ENCODE measurements at regions not wholly inside any gene's neighbourhood (a gene's known extent, or its start where the extent isn't known, plus 50 kb on each side); places are given as distances from the start of the nearest gene placed in this dataset.
"Not testable (repeated sequence)": the region's sequence is repeated elsewhere in the genome, so short reads cannot be mapped to it uniquely, and the experiment has no call there.

DNA sequence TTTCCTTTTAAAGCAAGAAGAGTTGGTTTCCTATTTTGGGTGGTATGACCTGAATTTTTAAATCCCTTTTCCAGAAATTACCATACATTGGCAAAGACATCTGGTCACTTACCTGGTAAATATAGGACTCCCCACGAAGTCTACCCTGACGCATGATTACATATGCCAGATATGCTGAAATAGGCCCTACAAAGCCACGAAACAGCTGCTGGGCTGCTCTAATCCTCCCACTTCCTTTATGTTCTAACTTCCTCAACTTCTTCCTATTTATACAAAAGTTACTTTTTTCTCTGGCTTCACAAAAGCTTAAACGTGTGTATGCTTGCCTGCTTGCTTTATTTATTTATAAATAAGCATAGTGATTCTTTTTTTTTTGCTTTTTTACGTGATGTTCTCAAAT, 186.0 kb upstream of the EPHA4 start:
- no peak for DNase-seq

DNA sequence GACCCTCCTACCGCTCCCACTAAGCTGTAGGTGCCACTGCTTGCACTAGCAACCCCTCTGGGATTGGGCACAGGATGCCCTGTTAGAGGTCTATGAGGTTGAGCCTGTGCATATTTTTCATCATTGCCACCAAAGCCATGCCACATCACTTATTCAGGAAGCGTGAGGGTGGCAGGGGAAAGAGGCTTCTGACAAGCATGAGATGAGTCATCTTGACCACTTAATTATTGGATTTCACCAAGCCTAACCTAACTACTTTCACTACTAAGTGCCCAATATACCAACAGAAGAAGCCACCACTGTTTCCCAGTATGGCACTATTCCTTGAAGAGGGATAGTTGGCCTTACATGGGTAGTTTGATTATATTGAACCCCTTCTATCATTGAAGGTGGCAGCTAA, 181.3 kb upstream of the EPHA4 start:
- DNase-seq = no peak

DNA sequence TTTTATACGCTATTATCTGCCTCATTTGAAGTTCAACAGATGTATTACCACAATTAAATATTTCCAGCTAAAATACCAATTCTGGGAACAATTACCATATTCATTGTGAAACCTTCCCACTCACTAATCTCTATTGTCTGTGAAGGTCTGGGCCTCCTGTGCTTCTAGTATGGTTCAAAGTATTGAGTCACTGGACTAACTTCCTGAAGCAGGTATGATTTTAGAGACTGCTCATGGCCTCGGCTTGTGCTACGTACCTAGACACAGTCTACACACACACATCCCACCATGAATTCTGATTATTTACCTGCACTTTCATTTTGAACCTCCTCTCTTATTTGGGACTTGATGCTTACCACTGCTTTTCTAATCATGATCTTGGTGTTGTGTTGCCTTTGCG, 180.7 kb upstream of the EPHA4 start:
- no peak for DNase-seq

- DNase-seq = no peak
These were observed 178.2 kb upstream of the EPHA4 start for GRCh38 chr2:221750316-221750715.

DNA sequence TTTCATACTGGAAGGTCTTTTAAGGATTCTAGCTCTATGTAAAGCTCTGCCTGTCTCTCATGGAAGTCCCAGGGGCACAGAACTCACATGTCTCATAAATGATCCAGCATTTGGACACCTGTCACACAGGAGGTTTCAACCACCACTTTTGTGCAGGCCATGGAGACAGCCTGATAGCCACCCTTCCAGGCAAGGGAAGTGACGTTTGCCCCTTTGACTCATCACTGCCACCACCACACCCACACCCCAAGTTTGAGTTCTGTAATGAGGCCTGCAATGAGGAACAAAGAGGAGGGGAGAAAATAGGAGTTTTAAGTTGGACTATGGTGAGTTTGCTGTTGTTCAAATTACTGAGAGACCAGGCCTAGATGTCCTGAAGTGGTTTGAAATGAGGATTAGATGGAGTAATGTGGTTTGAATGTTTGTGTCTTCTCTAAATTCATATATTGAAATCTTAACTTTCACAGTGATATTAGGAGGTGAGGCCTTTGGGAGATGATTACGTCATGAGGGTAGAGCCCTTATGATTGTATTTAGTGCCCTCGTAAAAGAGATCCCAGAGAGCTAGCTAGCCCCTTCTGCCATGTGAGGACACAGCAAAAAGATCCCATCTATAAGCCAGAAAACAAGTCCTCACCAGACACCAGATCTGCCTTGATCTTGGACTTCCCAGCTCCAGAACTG, 175.3 kb upstream of the EPHA4 start:
- DNase-seq = no peak

DNA sequence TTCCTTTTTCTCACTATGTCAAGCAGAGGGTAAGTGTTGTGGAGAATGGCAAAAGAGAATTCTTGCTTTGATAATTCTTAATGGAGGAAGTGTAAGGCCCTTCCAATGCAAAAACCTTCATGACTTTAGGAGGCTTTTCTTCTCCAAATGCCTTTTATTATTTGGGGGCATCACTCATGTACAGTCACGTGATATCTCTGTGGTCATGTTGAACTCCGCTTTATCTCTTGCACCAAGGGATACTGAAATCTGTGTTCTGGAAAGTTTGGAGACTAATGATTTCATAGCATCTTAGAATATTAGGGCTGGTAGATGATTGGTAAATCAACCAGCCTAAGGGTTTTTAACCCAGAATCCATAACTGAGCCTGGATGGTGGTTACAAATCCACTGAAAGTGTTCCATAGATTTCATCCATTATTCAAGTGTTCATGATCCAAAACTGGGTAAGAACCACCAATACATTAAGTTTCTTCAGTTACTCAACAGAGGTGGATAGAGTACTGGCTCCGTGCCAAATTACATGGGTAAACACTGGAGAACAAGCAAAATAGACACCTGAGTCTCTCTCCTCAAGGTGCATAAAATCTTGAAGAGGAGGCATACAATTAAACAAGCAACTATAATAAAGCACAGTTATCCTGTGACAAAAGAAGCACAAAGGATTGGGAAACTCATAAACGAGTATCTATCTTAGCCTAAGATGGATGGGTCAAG, 169.6 kb upstream of the EPHA4 start:
- DNase-seq = no peak

GRCh38 chr2:221731432-221732145, 159.5 kb upstream of the EPHA4 start:
- DNase-seq = no peak

DNA sequence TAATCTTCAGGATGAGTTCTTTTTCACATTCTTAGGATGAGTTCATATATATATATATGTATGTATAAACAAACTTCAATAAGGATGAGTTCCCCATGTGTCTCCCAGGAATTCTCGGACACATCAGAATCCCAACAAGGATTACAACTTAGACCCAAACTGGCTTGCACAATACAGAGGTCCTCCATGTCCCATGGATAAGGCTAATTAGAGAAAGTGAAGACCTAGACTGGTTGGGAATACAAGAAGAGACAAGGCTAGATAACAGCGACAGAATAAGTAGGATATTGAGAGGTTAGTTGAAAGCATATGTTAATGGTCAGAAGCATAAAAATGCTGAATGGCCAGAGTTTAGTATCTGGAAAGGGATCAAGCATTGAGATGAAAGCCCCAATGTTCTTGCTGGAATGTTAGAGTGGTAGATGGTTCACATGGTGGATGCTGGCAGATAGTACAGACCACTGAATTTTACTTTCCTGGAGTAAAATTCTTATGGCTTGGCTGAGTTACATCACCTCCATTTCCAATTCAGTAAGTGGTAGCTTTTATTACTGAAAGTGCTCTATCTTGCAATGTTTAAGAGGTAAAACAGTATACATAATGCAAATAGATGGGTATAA, 154.9 kb upstream of the EPHA4 start:
- no peak for DNase-seq

GRCh38 chr2:221724631-221725203, 152.6 kb upstream of the EPHA4 start:
- DNase-seq = no peak

DNA sequence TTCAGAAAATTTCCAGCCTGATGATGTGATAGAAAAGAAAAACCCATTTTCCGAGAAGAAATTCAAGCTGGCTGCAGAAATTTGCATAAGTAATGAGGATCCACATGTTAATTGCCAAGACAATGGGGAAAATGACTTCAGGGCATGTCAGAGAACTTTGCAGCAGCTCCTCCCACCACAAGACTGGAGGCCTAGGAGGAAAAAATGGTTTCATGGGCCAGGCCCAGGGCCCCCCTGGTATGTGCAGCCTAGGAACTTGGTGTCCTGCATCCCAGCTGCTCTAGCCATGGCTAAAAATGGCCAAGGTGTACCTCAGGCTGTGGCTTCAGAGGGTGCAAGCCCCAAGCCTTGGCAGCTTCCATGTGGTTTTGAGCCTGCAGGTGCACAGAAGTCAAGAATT, 152.0 kb upstream of the EPHA4 start:
- not testable (repeated sequence) for DNase-seq

DNA sequence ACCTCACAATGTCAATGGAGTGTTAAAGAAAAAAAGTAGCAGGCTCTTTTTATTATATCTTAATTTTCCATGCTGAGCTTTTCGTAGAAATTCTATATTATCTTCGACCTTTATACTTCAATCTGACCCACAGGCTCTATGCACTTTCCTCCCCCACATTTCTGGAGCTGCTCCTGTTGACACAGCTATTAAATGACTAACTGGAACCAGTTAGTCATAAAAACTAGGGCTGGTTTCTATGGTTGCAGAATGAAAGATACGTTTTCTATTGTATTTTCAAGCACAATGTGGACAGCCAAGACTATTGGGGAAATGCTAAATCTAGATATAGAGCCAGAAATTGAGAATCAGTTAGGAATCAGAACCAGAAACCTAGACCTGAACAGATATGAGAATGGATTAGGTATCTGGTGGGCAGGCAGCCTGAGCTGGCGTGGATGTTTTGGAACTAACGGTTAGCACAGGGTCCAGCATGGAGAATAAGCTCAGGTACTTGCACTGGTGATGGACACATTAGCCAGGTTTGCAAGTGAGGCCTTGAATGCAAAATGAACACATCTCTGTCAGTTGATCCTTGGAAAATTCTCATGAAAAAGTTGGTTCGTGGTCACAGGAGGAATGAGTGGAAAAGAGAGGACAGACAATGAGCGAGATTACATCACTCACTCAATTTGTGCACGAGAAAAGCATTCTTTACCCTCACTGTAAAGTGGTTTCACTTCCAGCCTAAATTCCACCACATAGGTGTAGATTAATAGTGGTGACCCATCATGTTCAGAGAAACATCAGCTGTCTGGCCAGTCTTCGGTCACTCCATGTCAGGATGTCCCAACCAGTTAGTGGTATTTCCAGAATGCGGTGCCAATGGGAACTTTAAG, 144.6 kb upstream of the EPHA4 start:
- DNase-seq = no peak

GRCh38 chr2:221715523-221716247, 143.6 kb upstream of the EPHA4 start:
- DNase-seq = no peak

- no peak for DNase-seq
These were observed 138.6 kb upstream of the EPHA4 start for GRCh38 chr2:221710744-221711143.

DNA sequence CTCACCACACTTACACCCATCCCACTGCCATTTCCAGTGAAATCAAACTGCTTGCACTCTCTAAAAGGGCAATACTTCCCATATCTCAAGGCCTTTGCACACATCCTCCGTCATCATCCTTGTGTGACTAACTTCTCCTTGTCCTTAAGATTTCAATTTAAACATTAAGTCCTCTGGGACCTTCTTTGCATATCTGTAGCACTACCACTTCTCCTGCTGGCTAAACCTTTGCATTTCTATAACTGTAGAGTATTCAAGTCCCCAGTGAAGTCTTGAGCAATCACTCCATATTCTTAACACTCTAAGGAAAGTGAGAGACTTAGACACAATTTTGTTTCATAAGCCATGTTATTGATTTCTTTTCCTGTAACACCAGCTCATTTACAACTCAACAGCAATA, 136.8 kb upstream of the EPHA4 start:
- DNase-seq = no peak

GRCh38 chr2:221705185-221705877, 133.2 kb upstream of the EPHA4 start:
- no peak for DNase-seq

DNA sequence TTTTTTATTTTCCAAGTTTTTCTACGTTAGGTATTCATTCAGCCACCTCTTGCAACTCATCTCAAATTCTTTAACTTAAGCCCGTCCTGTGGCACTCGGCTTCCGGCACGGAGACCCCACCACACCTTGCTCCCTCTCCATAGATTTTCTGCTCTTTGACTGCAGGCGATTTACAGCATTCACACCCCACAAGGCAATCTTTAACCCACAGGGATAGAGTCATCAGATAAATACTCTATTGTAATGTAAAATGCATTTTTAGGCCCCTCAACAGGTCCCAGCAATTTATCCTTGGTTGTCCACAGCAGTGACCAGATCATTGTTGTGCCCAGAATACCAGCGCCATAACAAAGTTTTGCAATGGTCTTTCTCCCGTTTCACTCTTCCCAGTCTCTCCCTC, 132.3 kb upstream of the EPHA4 start:
- DNase-seq = no peak

DNA sequence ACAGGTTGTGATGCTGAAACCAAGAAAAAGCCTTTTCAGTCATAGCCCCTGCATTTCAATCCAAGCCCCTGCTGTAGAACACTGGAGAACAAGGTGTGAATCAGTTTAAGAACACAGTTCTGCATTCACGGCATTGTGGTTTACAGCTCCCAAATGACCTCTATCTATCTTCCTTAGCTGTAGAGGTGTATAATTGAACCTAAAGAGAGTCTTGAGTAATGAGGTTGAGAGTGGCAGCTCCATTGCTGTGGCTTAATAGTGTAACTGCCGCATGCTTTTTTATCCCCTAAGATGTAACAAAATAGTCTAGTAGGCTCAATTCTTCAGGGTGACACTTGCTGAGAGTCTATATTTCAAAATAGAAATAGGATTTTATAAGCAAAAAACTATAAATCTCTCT, 121.3 kb upstream of the EPHA4 start:
- DNase-seq = no peak

DNA sequence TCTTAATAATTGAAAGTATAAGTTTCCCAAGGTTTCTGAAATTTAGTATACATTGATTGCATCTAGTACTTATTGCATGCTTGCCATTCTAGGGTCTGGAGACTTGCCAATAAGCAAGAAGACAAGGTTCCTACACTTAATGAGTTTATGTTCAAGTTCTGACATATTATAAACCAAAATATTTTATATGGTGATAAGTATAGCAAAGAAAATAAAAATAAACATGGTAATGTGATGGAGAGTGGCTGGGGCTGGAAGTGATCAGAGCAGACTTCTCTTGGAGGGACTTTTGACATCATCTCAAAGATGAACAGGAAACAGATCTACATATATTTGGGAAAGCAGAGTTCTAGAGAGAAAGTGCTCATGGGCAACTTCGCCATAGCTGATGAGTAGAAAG, 119.5 kb upstream of the EPHA4 start:
- DNase-seq = no peak

- no peak for DNase-seq
These were observed 117.0 kb upstream of the EPHA4 start for GRCh38 chr2:221689140-221689539.

DNA sequence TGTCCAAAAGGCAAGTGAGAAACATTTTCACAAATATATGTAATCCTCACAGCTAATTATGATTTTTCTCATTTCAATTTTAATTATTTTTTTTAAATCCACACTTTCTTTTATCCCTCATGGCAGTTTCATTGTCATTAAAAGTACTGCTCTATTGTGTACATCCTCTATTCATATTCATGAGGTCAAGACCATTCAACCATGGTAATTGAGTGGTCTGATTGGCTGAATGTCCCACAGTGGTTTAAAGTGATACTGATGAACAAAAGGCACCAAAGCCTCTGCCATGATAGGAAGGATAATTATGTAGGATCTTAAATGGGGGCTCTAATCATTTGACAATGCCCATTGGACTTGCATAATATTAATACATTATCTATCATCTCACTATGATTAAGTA, 108.4 kb upstream of the EPHA4 start:
- DNase-seq = no peak

GRCh38 chr2:221677688-221678087, 105.6 kb upstream of the EPHA4 start:
- no peak for DNase-seq

Measured in fibroblast of skin of abdomen (primary cell).